ENCODE measurements at regions not wholly inside any gene's neighbourhood (a gene's known extent, or its start where the extent isn't known, plus 50 kb on each side); places are given as distances from the start of the nearest gene placed in this dataset.

DNA sequence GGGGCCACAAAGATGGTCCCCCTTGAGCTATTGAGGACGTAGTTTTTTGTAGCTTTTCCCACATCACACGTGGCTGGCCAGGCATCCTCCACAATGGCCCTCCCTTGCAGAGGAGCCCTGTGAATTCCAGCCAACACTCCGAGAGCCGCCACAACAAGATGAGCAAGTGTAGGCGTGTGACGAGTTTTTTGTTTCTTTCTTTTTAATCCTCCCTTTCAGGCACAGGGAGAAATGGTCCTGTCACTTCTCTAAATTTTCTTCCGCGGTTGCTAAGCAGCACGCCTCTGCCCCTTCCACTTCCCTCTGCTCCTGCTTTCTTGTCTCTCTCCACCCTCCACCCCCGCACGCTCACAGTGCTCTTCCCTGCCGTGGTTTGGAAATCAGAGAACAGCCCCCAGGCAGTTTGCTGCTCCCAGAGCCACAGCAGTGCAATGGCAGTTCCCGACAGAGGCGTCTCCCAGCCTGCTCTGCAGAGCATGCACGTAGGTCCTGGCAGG, 68.0 kb upstream of the MRTFB start:
- TF ChIP-seq, protein P1, sequence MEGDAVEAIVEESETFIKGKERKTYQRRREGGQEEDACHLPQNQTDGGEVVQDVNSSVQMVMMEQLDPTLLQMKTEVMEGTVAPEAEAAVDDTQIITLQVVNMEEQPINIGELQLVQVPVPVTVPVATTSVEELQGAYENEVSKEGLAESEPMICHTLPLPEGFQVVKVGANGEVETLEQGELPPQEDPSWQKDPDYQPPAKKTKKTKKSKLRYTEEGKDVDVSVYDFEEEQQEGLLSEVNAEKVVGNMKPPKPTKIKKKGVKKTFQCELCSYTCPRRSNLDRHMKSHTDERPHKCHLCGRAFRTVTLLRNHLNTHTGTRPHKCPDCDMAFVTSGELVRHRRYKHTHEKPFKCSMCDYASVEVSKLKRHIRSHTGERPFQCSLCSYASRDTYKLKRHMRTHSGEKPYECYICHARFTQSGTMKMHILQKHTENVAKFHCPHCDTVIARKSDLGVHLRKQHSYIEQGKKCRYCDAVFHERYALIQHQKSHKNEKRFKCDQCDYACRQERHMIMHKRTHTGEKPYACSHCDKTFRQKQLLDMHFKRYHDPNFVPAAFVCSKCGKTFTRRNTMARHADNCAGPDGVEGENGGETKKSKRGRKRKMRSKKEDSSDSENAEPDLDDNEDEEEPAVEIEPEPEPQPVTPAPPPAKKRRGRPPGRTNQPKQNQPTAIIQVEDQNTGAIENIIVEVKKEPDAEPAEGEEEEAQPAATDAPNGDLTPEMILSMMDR (IDR thresholded peaks at IDR 0.05), result peak in 1 of 7 experiments; percentile 33
- no peak for TF ChIP-seq POLR2A (IDR thresholded peaks at IDR 0.05)
